ENCODE measurements at regions not wholly inside any gene's neighbourhood (a gene's known extent, or its start where the extent isn't known, plus 50 kb on each side); places are given as distances from the start of the nearest gene placed in this dataset.

- no peak for TF ChIP-seq CTCF (IDR thresholded peaks at IDR 0.05)
- TF ChIP-seq POLR2A (IDR thresholded peaks at IDR 0.05), result no peak
Observed at GRCh38 chr12:46896680-46897079, 70.9 kb upstream of the SLC38A4 start.

Measured in heart left ventricle (tissue), 13 donors.